ENCODE measurements at regions not wholly inside any gene's neighbourhood (a gene's known extent, or its start where the extent isn't known, plus 50 kb on each side); places are given as distances from the start of the nearest gene placed in this dataset.

- DNase-seq (ENCODE audit: low read depth in 6 of 9, low spot score in 9 of 9), result no peak
- Histone ChIP-seq H3K27me3 (ENCODE audit: control insufficient read depth in 2 of 2, insufficient read depth in 1 of 2, low read length in 1 of 2) (no peaks in the 10 kb centered on the region), H3K4me3 (ENCODE audit: low read length in 2 of 2) (no peak overlapping the region), H3K36me3 (ENCODE audit: control insufficient read depth in 2 of 2, insufficient read depth in 2 of 2, low read length in 1 of 2) (no peaks in the 10 kb centered on the region), H3K27ac (ENCODE audit: low read depth in 1 of 2, low read length in 1 of 2) (no peak overlapping the region), H3K9me3 (ENCODE audit: control insufficient read depth in 2 of 2, insufficient read depth in 1 of 2, low read length in 1 of 2) (no peaks in the 10 kb centered on the region), H3K4me1 (ENCODE audit: control insufficient read depth in 2 of 2, insufficient read depth in 2 of 2, low read length in 2 of 2) (no peaks in the 10 kb centered on the region)
- 76% methylated on average over 7 of the region's 7 CpGs for WGBS
Observed at GRCh38 chr4:13024147-13025105, 459.7 kb downstream of the RAB28 start.

DNA sequence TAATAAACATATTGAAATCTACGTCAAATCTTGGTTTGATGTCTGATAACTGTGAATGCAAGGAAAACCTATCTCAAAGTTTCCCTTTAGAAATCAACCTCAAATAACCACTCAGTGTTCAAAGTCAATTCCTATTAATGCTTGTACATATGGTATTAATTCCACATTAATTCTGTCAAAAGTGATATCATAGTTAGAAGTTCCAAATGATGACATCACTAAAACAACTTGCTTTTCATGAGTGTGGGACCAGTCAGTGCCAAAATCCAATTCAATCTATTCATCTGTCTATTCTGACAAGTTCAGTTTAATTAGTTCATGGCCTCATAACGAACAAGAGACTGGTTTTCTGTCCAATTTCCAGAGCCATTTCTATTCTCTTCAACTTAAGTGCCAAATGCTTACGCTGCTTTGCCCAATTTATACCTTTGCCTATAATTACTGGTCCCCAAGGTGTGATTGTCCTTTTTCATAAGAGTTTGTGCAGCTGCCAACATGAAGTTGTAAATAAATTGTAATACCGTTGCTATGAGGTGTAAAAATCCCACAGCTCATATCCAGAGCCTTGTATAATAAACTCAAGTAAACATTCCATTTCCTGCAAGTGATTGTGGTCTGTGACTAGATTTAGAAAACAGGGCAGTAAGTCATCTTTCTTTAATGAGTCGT lies 476.2 kb downstream of the RAB28 start:
- no peaks in the 10 kb centered on the region for H3K27me3 ChIP-seq (ENCODE audit: control insufficient read depth in 2 of 2, insufficient read depth in 1 of 2, low read length in 1 of 2)
- no peaks in the 10 kb centered on the region for H3K9me3 ChIP-seq (ENCODE audit: control insufficient read depth in 2 of 2, insufficient read depth in 1 of 2, low read length in 1 of 2)
- H3K4me3 ChIP-seq (ENCODE audit: low read length in 2 of 2), result no peak overlapping the region
- no peaks in the 10 kb centered on the region for H3K36me3 ChIP-seq (ENCODE audit: control insufficient read depth in 2 of 2, insufficient read depth in 2 of 2, low read length in 1 of 2)
- 65% methylated on average over 5 of the region's 5 CpGs for WGBS
- DNase-seq (ENCODE audit: low read depth in 6 of 9, low spot score in 9 of 9), result no peak
- no peaks in the 10 kb centered on the region for H3K4me1 ChIP-seq (ENCODE audit: control insufficient read depth in 2 of 2, insufficient read depth in 2 of 2, low read length in 2 of 2)
- no peak overlapping the region for H3K27ac ChIP-seq (ENCODE audit: low read depth in 1 of 2, low read length in 1 of 2)

GRCh38 chr4:12993923-12994322 lies 490.2 kb downstream of the RAB28 start:
- no peaks in the 10 kb centered on the region for H3K9me3 ChIP-seq (ENCODE audit: control insufficient read depth in 2 of 2, insufficient read depth in 1 of 2, low read length in 1 of 2)
- H3K27ac ChIP-seq (ENCODE audit: low read depth in 1 of 2, low read length in 1 of 2), result no peak overlapping the region
- no peaks in the 10 kb centered on the region for H3K4me1 ChIP-seq (ENCODE audit: control insufficient read depth in 2 of 2, insufficient read depth in 2 of 2, low read length in 2 of 2)
- WGBS, result 93% methylated on average over 3 of the region's 3 CpGs
- no peak for DNase-seq (ENCODE audit: low read depth in 6 of 9, low spot score in 9 of 9)
- H3K36me3 ChIP-seq (ENCODE audit: control insufficient read depth in 2 of 2, insufficient read depth in 2 of 2, low read length in 1 of 2), result no peaks in the 10 kb centered on the region
- no peaks in the 10 kb centered on the region for H3K27me3 ChIP-seq (ENCODE audit: control insufficient read depth in 2 of 2, insufficient read depth in 1 of 2, low read length in 1 of 2)
- no peak overlapping the region for H3K4me3 ChIP-seq (ENCODE audit: low read length in 2 of 2)

GRCh38 chr4:12987284-12987683 lies 496.9 kb downstream of the RAB28 start:
- 86% methylated on average over 2 of the region's 2 CpGs for WGBS
- Histone ChIP-seq H3K9me3 (ENCODE audit: control insufficient read depth in 2 of 2, insufficient read depth in 1 of 2, low read length in 1 of 2) (no peaks in the 10 kb centered on the region), H3K36me3 (ENCODE audit: control insufficient read depth in 2 of 2, insufficient read depth in 2 of 2, low read length in 1 of 2) (no peaks in the 10 kb centered on the region), H3K4me3 (ENCODE audit: low read length in 2 of 2) (no peak overlapping the region), H3K27me3 (ENCODE audit: control insufficient read depth in 2 of 2, insufficient read depth in 1 of 2, low read length in 1 of 2) (no peaks in the 10 kb centered on the region), H3K27ac (ENCODE audit: low read depth in 1 of 2, low read length in 1 of 2) (no peak overlapping the region), H3K4me1 (ENCODE audit: control insufficient read depth in 2 of 2, insufficient read depth in 2 of 2, low read length in 2 of 2) (no peaks in the 10 kb centered on the region)
- no peak for DNase-seq (ENCODE audit: low read depth in 6 of 9, low spot score in 9 of 9)

DNA sequence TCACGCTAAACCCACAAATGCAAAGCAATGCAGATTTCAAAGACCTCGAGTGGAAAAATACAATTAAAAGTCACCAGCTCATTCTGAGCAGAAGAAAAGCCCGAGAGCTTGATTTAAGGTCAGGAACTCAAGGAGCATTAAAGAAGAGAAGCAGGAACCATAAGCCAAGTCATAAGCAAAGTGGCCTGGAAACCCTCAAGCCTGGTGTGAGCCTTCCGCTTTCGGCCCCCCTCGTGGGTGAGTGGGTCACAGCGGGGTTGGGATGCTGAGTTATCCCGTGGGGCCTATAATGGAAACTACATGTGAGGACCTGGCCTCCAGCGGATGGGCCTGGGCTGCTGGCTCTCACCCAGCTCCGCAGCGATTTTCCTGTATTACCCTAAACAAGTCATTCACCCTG lies 504.3 kb downstream of the RAB28 start:
- WGBS, result 94% methylated on average over 11 of the region's 11 CpGs
- no peak for DNase-seq (ENCODE audit: low read depth in 6 of 9, low spot score in 9 of 9)
- peaks cover 0 to 3% of the 10 kb centered on the region in 2 donors for H3K9me3 ChIP-seq (ENCODE audit: control insufficient read depth in 2 of 2, insufficient read depth in 1 of 2, low read length in 1 of 2)

DNA sequence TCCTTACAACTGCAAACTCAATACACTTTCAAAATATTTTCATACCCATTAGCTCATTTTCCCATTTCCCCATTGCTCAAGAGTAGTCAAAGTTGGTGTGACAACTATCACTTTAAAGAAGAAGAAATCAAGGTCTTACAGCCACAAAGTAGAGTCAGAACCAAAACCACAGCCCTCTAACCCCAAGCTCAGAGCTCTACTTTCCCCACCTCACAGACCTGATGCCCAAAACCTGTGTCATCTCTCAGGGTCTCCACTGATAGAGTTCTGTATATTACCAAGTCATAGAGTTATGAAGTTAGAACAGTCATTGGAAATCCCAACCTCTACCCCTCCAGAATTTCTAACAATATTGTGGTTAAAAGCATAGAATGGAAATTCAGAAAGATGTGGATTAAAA lies 505.8 kb downstream of the RAB28 start:
- Histone ChIP-seq H3K27ac (ENCODE audit: low read depth in 1 of 2, low read length in 1 of 2) (no peak overlapping the region), H3K9me3 (ENCODE audit: control insufficient read depth in 2 of 2, insufficient read depth in 1 of 2, low read length in 1 of 2) (peaks cover 0 to 3% of the 10 kb centered on the region in 2 donors), H3K27me3 (ENCODE audit: control insufficient read depth in 2 of 2, insufficient read depth in 1 of 2, low read length in 1 of 2) (no peaks in the 10 kb centered on the region)

More for the DNA sequence above, 504.3 kb downstream of the RAB28 start:
- Histone ChIP-seq H3K27me3 (ENCODE audit: control insufficient read depth in 2 of 2, insufficient read depth in 1 of 2, low read length in 1 of 2) (no peaks in the 10 kb centered on the region), H3K4me1 (ENCODE audit: control insufficient read depth in 2 of 2, insufficient read depth in 2 of 2, low read length in 2 of 2) (no peaks in the 10 kb centered on the region), H3K36me3 (ENCODE audit: control insufficient read depth in 2 of 2, insufficient read depth in 2 of 2, low read length in 1 of 2) (no peaks in the 10 kb centered on the region), H3K27ac (ENCODE audit: low read depth in 1 of 2, low read length in 1 of 2) (no peak overlapping the region), H3K4me3 (ENCODE audit: low read length in 2 of 2) (no peak overlapping the region)

GRCh38 chr4:12975511-12975910 lies 508.6 kb downstream of the RAB28 start:
- Histone ChIP-seq H3K27ac (ENCODE audit: low read depth in 1 of 2, low read length in 1 of 2) (no peak overlapping the region), H3K27me3 (ENCODE audit: control insufficient read depth in 2 of 2, insufficient read depth in 1 of 2, low read length in 1 of 2) (no peaks in the 10 kb centered on the region), H3K36me3 (ENCODE audit: control insufficient read depth in 2 of 2, insufficient read depth in 2 of 2, low read length in 1 of 2) (no peaks in the 10 kb centered on the region), H3K9me3 (ENCODE audit: control insufficient read depth in 2 of 2, insufficient read depth in 1 of 2, low read length in 1 of 2) (peaks cover 0 to 3% of the 10 kb centered on the region in 2 donors), H3K4me1 (ENCODE audit: control insufficient read depth in 2 of 2, insufficient read depth in 2 of 2, low read length in 2 of 2) (no peaks in the 10 kb centered on the region), H3K4me3 (ENCODE audit: low read length in 2 of 2) (no peak overlapping the region)
- WGBS, result 94% methylated on average over 3 of the region's 3 CpGs
- no peak for DNase-seq (ENCODE audit: low read depth in 6 of 9, low spot score in 9 of 9)

More for the DNA sequence above, 505.8 kb downstream of the RAB28 start:
- Histone ChIP-seq H3K4me3 (ENCODE audit: low read length in 2 of 2) (no peak overlapping the region), H3K4me1 (ENCODE audit: control insufficient read depth in 2 of 2, insufficient read depth in 2 of 2, low read length in 2 of 2) (no peaks in the 10 kb centered on the region), H3K36me3 (ENCODE audit: control insufficient read depth in 2 of 2, insufficient read depth in 2 of 2, low read length in 1 of 2) (no peaks in the 10 kb centered on the region)
- DNase-seq (ENCODE audit: low read depth in 6 of 9, low spot score in 9 of 9), result no peak

- H3K4me1 ChIP-seq (ENCODE audit: control insufficient read depth in 2 of 2, insufficient read depth in 2 of 2, low read length in 2 of 2), result no peaks in the 10 kb centered on the region
- H3K27me3 ChIP-seq (ENCODE audit: control insufficient read depth in 2 of 2, insufficient read depth in 1 of 2, low read length in 1 of 2), result no peaks in the 10 kb centered on the region
- WGBS, result 85% methylated on average over 2 of the region's 2 CpGs
Observed at GRCh38 chr4:12973522-12973921, 510.6 kb downstream of the RAB28 start.

GRCh38 chr4:12968345-12968744 lies 515.8 kb downstream of the RAB28 start:
- Histone ChIP-seq H3K4me1 (ENCODE audit: control insufficient read depth in 2 of 2, insufficient read depth in 2 of 2, low read length in 2 of 2) (no peaks in the 10 kb centered on the region), H3K4me3 (ENCODE audit: low read length in 2 of 2) (no peak overlapping the region), H3K36me3 (ENCODE audit: control insufficient read depth in 2 of 2, insufficient read depth in 2 of 2, low read length in 1 of 2) (no peaks in the 10 kb centered on the region), H3K9me3 (ENCODE audit: control insufficient read depth in 2 of 2, insufficient read depth in 1 of 2, low read length in 1 of 2) (no peaks in the 10 kb centered on the region), H3K27ac (ENCODE audit: low read depth in 1 of 2, low read length in 1 of 2) (no peak overlapping the region), H3K27me3 (ENCODE audit: control insufficient read depth in 2 of 2, insufficient read depth in 1 of 2, low read length in 1 of 2) (no peaks in the 10 kb centered on the region)
- no peak for DNase-seq (ENCODE audit: low read depth in 6 of 9, low spot score in 9 of 9)
- WGBS, result 70% methylated on average over 4 of the region's 4 CpGs

More at GRCh38 chr4:12973522-12973921, 510.6 kb downstream of the RAB28 start:
- no peak for DNase-seq (ENCODE audit: low read depth in 6 of 9, low spot score in 9 of 9)
- Histone ChIP-seq H3K9me3 (ENCODE audit: control insufficient read depth in 2 of 2, insufficient read depth in 1 of 2, low read length in 1 of 2) (no peaks in the 10 kb centered on the region), H3K27ac (ENCODE audit: low read depth in 1 of 2, low read length in 1 of 2) (no peak overlapping the region), H3K36me3 (ENCODE audit: control insufficient read depth in 2 of 2, insufficient read depth in 2 of 2, low read length in 1 of 2) (no peaks in the 10 kb centered on the region), H3K4me3 (ENCODE audit: low read length in 2 of 2) (no peak overlapping the region)
